ENCODE measurements at regions not wholly inside any gene's neighbourhood (a gene's known extent, or its start where the extent isn't known, plus 50 kb on each side); places are given as distances from the start of the nearest gene placed in this dataset.

DNA sequence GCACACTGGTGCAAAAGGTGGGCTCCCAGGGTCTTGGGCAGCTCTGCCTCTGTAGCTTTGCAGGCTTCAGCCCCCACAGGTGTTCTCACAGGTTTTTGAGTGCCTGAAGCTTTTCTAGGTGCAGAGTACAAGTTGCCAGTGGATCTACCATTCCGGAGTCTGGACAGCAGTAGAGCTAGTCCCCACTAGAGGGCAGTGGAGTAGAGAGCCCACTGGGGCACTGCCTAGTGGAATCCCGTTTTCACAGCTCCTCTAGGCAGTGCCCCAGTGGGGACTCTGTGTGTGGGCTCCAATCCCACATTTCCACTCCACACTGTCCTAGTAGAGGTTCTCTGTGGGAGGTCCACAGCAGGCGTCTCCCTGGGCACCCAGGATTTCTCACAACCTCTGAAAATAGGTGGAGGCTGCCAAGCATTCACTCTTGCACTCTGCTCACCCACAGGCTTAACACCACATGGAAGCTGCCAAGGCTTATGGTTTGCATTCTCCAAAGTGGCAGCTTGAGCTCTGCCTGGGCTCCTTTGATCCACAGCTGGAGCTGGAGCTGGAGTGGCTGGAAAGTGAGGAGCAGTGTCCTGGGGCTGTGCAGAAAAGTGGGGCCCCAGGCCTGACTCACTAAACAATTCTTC, 86.3 kb upstream of the PROKR2 start:
- TF ChIP-seq POLR2A (IDR thresholded peaks at IDR 0.05; ENCODE audit: control extremely low read depth in 1 of 2, low read depth in 2 of 2, low read length in 2 of 2) (no peak), BACH1 (IDR thresholded peaks at IDR 0.05; ENCODE audit: low read length) (no peak), EZH2 (IDR thresholded peaks at IDR 0.05; ENCODE audit: low read depth, low read length, severe bottlenecking) (no peak), RAD21 (IDR thresholded peaks at IDR 0.05 in 1 of 2, conservative IDR thresholded peaks at IDR 0.05 in 1 of 2; ENCODE audit: low read depth in 2 of 2, low read length in 2 of 2) (peak; percentile 62 to 73), EP300 (IDR thresholded peaks at IDR 0.05; ENCODE audit: borderline replicate concordance in 1 of 2, low read depth in 2 of 2, low read length in 2 of 2) (no peak), HDAC6 (IDR thresholded peaks at IDR 0.05; ENCODE audit: low read depth, low read length) (no peak), CBX8 (IDR thresholded peaks at IDR 0.05; ENCODE audit: borderline replicate concordance, low read depth, low read length) (no peak)
- TF ChIP-seq, protein P1, sequence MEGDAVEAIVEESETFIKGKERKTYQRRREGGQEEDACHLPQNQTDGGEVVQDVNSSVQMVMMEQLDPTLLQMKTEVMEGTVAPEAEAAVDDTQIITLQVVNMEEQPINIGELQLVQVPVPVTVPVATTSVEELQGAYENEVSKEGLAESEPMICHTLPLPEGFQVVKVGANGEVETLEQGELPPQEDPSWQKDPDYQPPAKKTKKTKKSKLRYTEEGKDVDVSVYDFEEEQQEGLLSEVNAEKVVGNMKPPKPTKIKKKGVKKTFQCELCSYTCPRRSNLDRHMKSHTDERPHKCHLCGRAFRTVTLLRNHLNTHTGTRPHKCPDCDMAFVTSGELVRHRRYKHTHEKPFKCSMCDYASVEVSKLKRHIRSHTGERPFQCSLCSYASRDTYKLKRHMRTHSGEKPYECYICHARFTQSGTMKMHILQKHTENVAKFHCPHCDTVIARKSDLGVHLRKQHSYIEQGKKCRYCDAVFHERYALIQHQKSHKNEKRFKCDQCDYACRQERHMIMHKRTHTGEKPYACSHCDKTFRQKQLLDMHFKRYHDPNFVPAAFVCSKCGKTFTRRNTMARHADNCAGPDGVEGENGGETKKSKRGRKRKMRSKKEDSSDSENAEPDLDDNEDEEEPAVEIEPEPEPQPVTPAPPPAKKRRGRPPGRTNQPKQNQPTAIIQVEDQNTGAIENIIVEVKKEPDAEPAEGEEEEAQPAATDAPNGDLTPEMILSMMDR (IDR thresholded peaks at IDR 0.05; ENCODE audit: control extremely low read depth in 1 of 3, insufficient read depth in 1 of 3, low read depth in 1 of 3, low read length in 3 of 3): peak; percentile 74 to 78 (median 75)
- TF ChIP-seq, protein P2, sequence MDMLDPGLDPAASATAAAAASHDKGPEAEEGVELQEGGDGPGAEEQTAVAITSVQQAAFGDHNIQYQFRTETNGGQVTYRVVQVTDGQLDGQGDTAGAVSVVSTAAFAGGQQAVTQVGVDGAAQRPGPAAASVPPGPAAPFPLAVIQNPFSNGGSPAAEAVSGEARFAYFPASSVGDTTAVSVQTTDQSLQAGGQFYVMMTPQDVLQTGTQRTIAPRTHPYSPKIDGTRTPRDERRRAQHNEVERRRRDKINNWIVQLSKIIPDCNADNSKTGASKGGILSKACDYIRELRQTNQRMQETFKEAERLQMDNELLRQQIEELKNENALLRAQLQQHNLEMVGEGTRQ (IDR thresholded peaks at IDR 0.05; ENCODE audit: low read length): no peak
